Lower lobe of right lung (tissue), 2 donors: ENCODE measurements at regions not wholly inside any gene's neighbourhood (a gene's known extent, or its start where the extent isn't known, plus 50 kb on each side); places are given as distances from the start of the nearest gene placed in this dataset.
A peak's percentile ranks its signal among the peaks of the same experiment; 100 is the strongest.
"Not testable (repeated sequence)": the region's sequence is repeated elsewhere in the genome, so short reads cannot be mapped to it uniquely, and the experiment has no call there.

Source experiments
- ATAC-seq, 2 donors: fragments of 200-7000 bp; cut with Tn5 transposase; one replicate each; pipeline ENCODE4 v1.9.1; 2020 to 2022; ENCODE audit warnings: mild to moderate bottlenecking in 2 of 2, moderate library complexity in 2 of 2
- DNase-seq: peaks from one replicate; pipeline ENCODE4 v3.0.0-alpha.2; 2020
- H3K27ac ChIP-seq: fragments of 200-600 bp; one replicate; pipeline ENCODE4 v1.8.0; 2022
- H3K27me3 ChIP-seq: fragments of 200-600 bp; one replicate; pipeline ENCODE4 v1.8.0; 2022; ENCODE audit warnings: low read depth
- H3K36me3 ChIP-seq: fragments of 200-600 bp; one replicate; pipeline ENCODE4 v1.8.0; 2022; ENCODE audit warnings: mild to moderate bottlenecking
- H3K4me1 ChIP-seq: fragments of 200-600 bp; one replicate; pipeline ENCODE4 v1.8.0; 2022
- H3K4me3 ChIP-seq: fragments of 200-600 bp; one replicate; pipeline ENCODE4 v1.8.0; 2022; ENCODE audit warnings: mild to moderate bottlenecking
- H3K9me3 ChIP-seq: fragments of 200-600 bp; one replicate; pipeline ENCODE4 v1.8.0; 2022
- intact Hi-C: fragments of 100-400 bp; cut with DNase I; formaldehyde crosslinking; loops from one replicate; pipeline ENCODE4 v1.11.0; 2022
- TF ChIP-seq, protein P1 (sequence below): fragments of 200-600 bp; IDR thresholded peaks from one replicate; pipeline ENCODE4 v1.8.0; 2022; ENCODE audit warnings: antibody characterized with exemption, mild to moderate bottlenecking
- donor health status: DM: no; HTN: yes; CAD: no; lungs with severe emphysema.

- ATAC-seq (peak; percentile 88 to 95), DNase-seq (no peak)
- intact Hi-C loops: no loop called here
- Histone ChIP-seq H3K36me3 (no peaks in the 10 kb centered on the region), H3K4me1 (no peaks in the 10 kb centered on the region), H3K27me3 (no peaks in the 10 kb centered on the region), H3K27ac (peak overlapping the region; percentile 43), H3K4me3 (no peak overlapping the region), H3K9me3 (no peaks in the 10 kb centered on the region)
- TF ChIP-seq, protein P1, sequence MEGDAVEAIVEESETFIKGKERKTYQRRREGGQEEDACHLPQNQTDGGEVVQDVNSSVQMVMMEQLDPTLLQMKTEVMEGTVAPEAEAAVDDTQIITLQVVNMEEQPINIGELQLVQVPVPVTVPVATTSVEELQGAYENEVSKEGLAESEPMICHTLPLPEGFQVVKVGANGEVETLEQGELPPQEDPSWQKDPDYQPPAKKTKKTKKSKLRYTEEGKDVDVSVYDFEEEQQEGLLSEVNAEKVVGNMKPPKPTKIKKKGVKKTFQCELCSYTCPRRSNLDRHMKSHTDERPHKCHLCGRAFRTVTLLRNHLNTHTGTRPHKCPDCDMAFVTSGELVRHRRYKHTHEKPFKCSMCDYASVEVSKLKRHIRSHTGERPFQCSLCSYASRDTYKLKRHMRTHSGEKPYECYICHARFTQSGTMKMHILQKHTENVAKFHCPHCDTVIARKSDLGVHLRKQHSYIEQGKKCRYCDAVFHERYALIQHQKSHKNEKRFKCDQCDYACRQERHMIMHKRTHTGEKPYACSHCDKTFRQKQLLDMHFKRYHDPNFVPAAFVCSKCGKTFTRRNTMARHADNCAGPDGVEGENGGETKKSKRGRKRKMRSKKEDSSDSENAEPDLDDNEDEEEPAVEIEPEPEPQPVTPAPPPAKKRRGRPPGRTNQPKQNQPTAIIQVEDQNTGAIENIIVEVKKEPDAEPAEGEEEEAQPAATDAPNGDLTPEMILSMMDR: no peak
These were observed 72.6 kb upstream of the FHIP2A start for GRCh38 chr10:114749014-114749413.

- TF ChIP-seq, protein P1: no peak
- Histone ChIP-seq H3K9me3 (no peaks in the 10 kb centered on the region), H3K36me3 (no peaks in the 10 kb centered on the region), H3K27me3 (no peaks in the 10 kb centered on the region), H3K4me3 (no peak overlapping the region), H3K4me1 (no peaks in the 10 kb centered on the region), H3K27ac (no peak overlapping the region)
- intact Hi-C loops: no loop called here
- peak; percentile 82 to 86 for ATAC-seq
- peak; percentile 54 for DNase-seq
These were observed 72.1 kb upstream of the FHIP2A start for GRCh38 chr10:114749510-114749909.

DNA sequence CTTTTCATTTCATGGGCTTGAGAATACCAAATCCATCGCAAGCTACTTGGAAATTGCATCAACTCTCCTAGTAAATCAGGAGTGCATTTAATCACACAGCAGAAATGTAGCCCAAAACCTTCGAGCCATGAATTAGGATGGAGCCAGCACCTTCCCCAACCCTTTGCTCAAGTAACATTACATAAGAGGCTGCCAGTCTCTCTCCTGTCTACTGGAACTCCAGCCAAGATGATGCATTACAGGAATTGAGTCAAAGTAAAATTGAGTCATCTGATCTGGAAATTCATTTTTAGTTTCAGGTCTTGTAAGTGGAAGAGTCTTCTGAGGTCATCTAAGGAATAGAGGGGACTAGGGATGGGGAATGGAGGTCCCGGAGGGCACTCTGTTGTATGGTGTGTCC lies 69.7 kb upstream of the FHIP2A start:
- Histone ChIP-seq H3K4me1 (no peaks in the 10 kb centered on the region), H3K9me3 (no peaks in the 10 kb centered on the region), H3K4me3 (no peak overlapping the region), H3K36me3 (no peaks in the 10 kb centered on the region), H3K27ac (no peak overlapping the region), H3K27me3 (no peaks in the 10 kb centered on the region)
- intact Hi-C loops: no loop called here
- DNase-seq (no peak), ATAC-seq (no peak)
- TF ChIP-seq, protein P1: no peak

DNA sequence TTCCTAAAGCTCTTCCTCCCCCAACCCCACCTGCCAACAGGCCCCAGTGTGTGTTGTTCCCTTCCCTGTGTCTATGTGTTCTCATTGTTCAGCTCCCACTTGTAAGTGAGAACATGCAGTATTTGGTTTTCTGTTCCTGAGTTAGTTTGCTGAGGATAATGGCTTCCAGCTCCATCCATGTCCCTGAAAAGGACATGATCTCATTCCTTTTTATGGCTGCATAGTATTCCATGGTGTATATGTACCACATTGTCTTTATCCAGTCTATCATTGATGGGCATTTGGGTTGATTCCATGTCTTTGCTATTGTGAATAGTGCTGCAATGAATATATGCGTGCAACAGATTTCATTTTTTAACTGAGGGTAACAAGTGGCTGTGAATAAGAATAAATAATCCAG lies 69.0 kb upstream of the FHIP2A start:
- DNase-seq, H3K9me3 ChIP-seq, ATAC-seq, H3K36me3 ChIP-seq, H3K27me3 ChIP-seq, H3K4me3 ChIP-seq, H3K4me1 ChIP-seq, H3K27ac ChIP-seq, intact Hi-C loops: not testable (repeated sequence)

GRCh38 chr10:114753126-114753525 lies 68.5 kb upstream of the FHIP2A start:
- no peaks in the 10 kb centered on the region for H3K4me1 ChIP-seq
- no peak overlapping the region for H3K4me3 ChIP-seq
- no peak overlapping the region for H3K27ac ChIP-seq
- no peaks in the 10 kb centered on the region for H3K36me3 ChIP-seq
- TF ChIP-seq, protein P1: no peak
- H3K9me3 ChIP-seq: no peaks in the 10 kb centered on the region
- DNase-seq (no peak), ATAC-seq (no peak)
- H3K27me3 ChIP-seq: no peaks in the 10 kb centered on the region
- intact Hi-C loops: no loop called here

DNA sequence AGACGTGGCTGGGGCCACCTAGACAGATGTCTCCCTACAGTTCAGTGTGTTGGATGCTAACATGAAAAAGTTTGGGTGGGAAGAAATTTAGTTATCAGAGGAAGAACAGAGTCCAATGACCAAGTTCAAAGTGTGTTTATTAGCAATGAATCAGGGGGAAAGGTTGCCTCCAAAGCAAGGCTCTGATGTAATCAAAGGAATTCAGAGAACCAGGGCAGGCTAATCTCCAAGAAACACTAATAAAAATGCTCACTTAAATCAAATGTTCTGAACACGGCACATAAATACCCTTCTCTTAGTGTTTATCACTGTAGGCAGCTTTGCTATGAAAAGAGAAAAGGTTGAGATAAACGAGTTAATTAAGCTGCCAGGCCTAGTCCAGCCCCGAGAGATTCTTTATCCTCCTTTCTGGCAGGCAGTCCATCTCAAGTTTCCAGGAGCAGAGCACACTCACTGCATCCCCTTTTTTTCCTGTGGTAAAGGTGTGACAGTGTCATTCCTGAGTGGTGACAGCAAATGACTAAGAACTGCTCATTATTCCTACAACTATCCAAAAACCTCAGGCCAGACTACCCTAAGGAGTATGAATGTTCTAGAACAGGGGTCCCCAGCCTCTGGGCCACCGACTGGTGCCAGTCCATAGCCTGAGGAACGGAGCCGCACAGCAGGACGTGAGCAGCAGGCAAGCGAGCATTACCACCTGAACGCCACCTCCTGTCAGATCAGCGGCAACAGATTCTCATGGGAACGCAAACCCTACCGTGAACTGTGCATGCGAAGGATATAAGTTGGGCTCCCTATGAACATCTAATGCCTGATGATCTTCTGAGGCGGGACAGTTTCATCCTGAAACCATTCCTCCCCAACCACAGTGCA lies 66.9 kb upstream of the FHIP2A start:
- Histone ChIP-seq H3K4me3 (no peak overlapping the region), H3K27ac (no peak overlapping the region)
- intact Hi-C loops: no loop called here

More for the DNA sequence above, 66.9 kb upstream of the FHIP2A start:
- DNase-seq: no peak
- Histone ChIP-seq H3K27me3 (no peaks in the 10 kb centered on the region), H3K4me1 (no peaks in the 10 kb centered on the region), H3K9me3 (no peaks in the 10 kb centered on the region), H3K36me3 (no peaks in the 10 kb centered on the region)
- ATAC-seq: no peak
- TF ChIP-seq, protein P1: no peak
